Mesenchymal stem cell (in vitro differentiated cells and primary cell): ENCODE measurements at regions not wholly inside any gene's neighbourhood (a gene's known extent, or its start where the extent isn't known, plus 50 kb on each side); places are given as distances from the start of the nearest gene placed in this dataset.

Experiments
- DNase-seq: peaks from one replicate; pipeline ENCODE4 v3.0.0-alpha.2; 2013
- H2AFZ ChIP-seq: one replicate; pipeline ENCODE4 v1.6.1; 2013; ENCODE audit warnings: low read depth, mild to moderate bottlenecking, control low read depth, inconsistent platforms, low read length, moderate library complexity
- H2AK5ac ChIP-seq: 2 replicates; pipeline ENCODE4 v1.6.1; 2013; ENCODE audit warnings: low read length, moderate library complexity, mild to moderate bottlenecking, inconsistent platforms; ENCODE audit not compliant: severe bottlenecking
- H2BK120ac ChIP-seq: one replicate; pipeline ENCODE4 v1.6.1; 2013; ENCODE audit warnings: low read depth, mild to moderate bottlenecking, inconsistent platforms, low read length, moderate library complexity
- H2BK12ac ChIP-seq, 2 experiments: one replicate each; pipeline ENCODE4 v1.6.1; 2013; ENCODE audit warnings: inconsistent platforms in 2 of 2, low read length in 2 of 2, mild to moderate bottlenecking in 2 of 2, moderate library complexity in 2 of 2, control low read depth in 1 of 2
- H2BK15ac ChIP-seq: one replicate; pipeline ENCODE4 v1.6.1; 2013; ENCODE audit warnings: mild to moderate bottlenecking, low read depth, inconsistent platforms; ENCODE audit not compliant: poor library complexity, severe bottlenecking
- H2BK5ac ChIP-seq: 2 replicates; pipeline ENCODE4 v1.6.1; 2013; ENCODE audit warnings: low read depth, mild to moderate bottlenecking, low read length, control low read depth, inconsistent platforms; ENCODE audit not compliant: poor library complexity, severe bottlenecking
- H3K14ac ChIP-seq, 2 experiments: one replicate each; pipeline ENCODE4 v1.6.1; 2013; ENCODE audit warnings: inconsistent platforms in 2 of 2, low read length in 2 of 2, control low read depth in 1 of 2, mild to moderate bottlenecking in 1 of 2, moderate library complexity in 1 of 2
- H3K18ac ChIP-seq, 2 experiments: one replicate each; pipeline ENCODE4 v1.6.1; 2013; ENCODE audit warnings: inconsistent platforms in 2 of 2, low read length in 2 of 2, control low read depth in 1 of 2, low read depth in 1 of 2, mild to moderate bottlenecking in 1 of 2
- H3K23ac ChIP-seq, 2 experiments: one replicate each; pipeline ENCODE4 v1.6.1; 2013; ENCODE audit warnings: inconsistent platforms in 2 of 2, low read length in 2 of 2, mild to moderate bottlenecking in 2 of 2, moderate library complexity in 2 of 2, control low read depth in 1 of 2
- H3K27ac ChIP-seq: 2 replicates; pipeline ENCODE4 v1.5.1; 2013; ENCODE audit warnings: mild to moderate bottlenecking, moderate library complexity, low read length, control low read depth, inconsistent platforms; ENCODE audit not compliant: poor library complexity, severe bottlenecking
- H3K27me3 ChIP-seq, 2 experiments: 2 replicates each; pipeline versions ENCODE4 v1.6.1 to v1.7.0; 2013; ENCODE audit warnings: low read length in 2 of 2, mild to moderate bottlenecking in 2 of 2, moderate library complexity in 2 of 2, control low read depth in 1 of 2, inconsistent platforms in 1 of 2; ENCODE audit not compliant: control insufficient read depth in 1 of 2, insufficient read depth in 1 of 2
- H3K36me3 ChIP-seq, 2 experiments: 2 replicates each; pipeline versions ENCODE4 v1.6.1 to v1.7.0; 2013; ENCODE audit warnings: low read length in 2 of 2, control low read depth in 1 of 2, inconsistent platforms in 1 of 2, low read depth in 1 of 2, mild to moderate bottlenecking in 1 of 2; ENCODE audit not compliant: insufficient read depth in 2 of 2, control insufficient read depth in 1 of 2
- H3K4ac ChIP-seq, 2 experiments: one replicate each; pipeline ENCODE4 v1.6.1; 2013; ENCODE audit warnings: inconsistent platforms in 2 of 2, low read length in 2 of 2, mild to moderate bottlenecking in 2 of 2, moderate library complexity in 2 of 2, control low read depth in 1 of 2, low read depth in 1 of 2
- H3K4me1 ChIP-seq: 2 replicates; pipeline ENCODE4 v1.6.1; 2013; ENCODE audit warnings: low read depth, low read length, control low read depth; ENCODE audit not compliant: control insufficient read depth, insufficient read depth
- H3K4me2 ChIP-seq: 2 replicates; pipeline ENCODE4 v1.6.1; 2013; ENCODE audit warnings: low read length, mild to moderate bottlenecking, inconsistent platforms; ENCODE audit not compliant: poor library complexity, severe bottlenecking
- H3K4me3 ChIP-seq, 2 experiments: 2 replicates each; pipeline versions ENCODE4 v1.5.1 to v1.7.0; 2013; ENCODE audit warnings: low read length in 2 of 2, mild to moderate bottlenecking in 2 of 2, control low read depth in 1 of 2, low read depth in 1 of 2; ENCODE audit not compliant: insufficient read depth in 1 of 2
- H3K79me1 ChIP-seq: replicated peaks from 2 replicates; pipeline ENCODE4 v1.6.1; 2013; ENCODE audit warnings: mild to moderate bottlenecking, control low read depth, low read length, inconsistent platforms; ENCODE audit not compliant: poor library complexity, severe bottlenecking
- H3K9ac ChIP-seq: 2 replicates; pipeline ENCODE4 v1.7.0; 2013; ENCODE audit warnings: mild to moderate bottlenecking, low read length, moderate library complexity
- H3K9me3 ChIP-seq: 2 replicates; pipeline ENCODE4 v1.7.0; 2013; ENCODE audit warnings: mild to moderate bottlenecking, low read length; ENCODE audit not compliant: control insufficient read depth
- H4K8ac ChIP-seq: one replicate; pipeline ENCODE4 v1.6.1; 2013; ENCODE audit warnings: inconsistent platforms, mild to moderate bottlenecking, low read length, moderate library complexity
- H4K91ac ChIP-seq: one replicate; pipeline ENCODE4 v1.6.1; 2013; ENCODE audit warnings: mild to moderate bottlenecking, low read length, inconsistent platforms
- WGBS: methylation state at CpG from one replicate; pipeline ENCODE4 v1.1.7; 2013; ENCODE audit warnings: mixed read lengths; 5-methylcytosine and 5-hydroxymethylcytosine counted together

- Histone ChIP-seq H2AFZ (no peak overlapping the region), H3K4me3 (no peak overlapping the region), H2BK15ac (no peak overlapping the region), H4K91ac (no peak overlapping the region), H3K79me1 (no peaks in the 10 kb centered on the region), H3K14ac (no peak overlapping the region), H3K27ac (no peak overlapping the region), H3K9ac (no peak overlapping the region), H2AK5ac (no peak overlapping the region), H3K4me2 (no peak overlapping the region), H3K23ac (no peak overlapping the region), H4K8ac (no peak overlapping the region), H3K18ac (no peak overlapping the region), H2BK12ac (no peak overlapping the region), H2BK120ac (no peak overlapping the region), H3K9me3 (no peaks in the 10 kb centered on the region), H3K36me3 (no peaks in the 10 kb centered on the region), H3K4ac (no peak overlapping the region), H3K27me3 (no peaks in the 10 kb centered on the region), H3K4me1 (no peaks in the 10 kb centered on the region), H2BK5ac (no peak overlapping the region)
- no peak for DNase-seq
- 100% methylated on average over 2 of the region's 2 CpGs for WGBS
Observed at GRCh38 chr7:25572423-25572822, 344.1 kb upstream of the NPVF start.

DNA sequence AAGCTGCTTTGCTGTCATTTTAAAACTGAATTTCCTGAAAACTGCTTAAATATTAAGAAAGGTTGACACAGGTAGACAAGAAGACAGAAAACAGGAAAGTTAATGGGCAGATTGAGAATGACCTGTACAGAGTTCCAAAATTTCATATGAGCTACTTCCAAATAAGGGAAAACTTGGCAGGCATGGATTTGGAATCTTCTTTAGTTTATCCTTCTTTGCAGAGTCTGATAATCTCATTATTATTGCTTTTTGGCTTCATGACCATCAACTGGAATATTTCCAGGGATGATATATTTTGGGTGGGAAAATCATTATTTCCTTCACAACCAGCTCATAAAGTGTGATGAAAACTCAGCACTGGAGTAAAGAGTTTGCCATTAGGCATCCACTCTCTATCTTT is 346.5 kb upstream of the NPVF start:
- H3K9me3 ChIP-seq, result no peaks in the 10 kb centered on the region
- no peak overlapping the region for H3K4me2 ChIP-seq
- H3K18ac ChIP-seq, result no peak overlapping the region
- no peak overlapping the region for H4K91ac ChIP-seq
- no peak overlapping the region for H2BK15ac ChIP-seq
- H3K27me3 ChIP-seq, result peaks cover 3 to 5% of the 10 kb centered on the region in 2 experiments
- H2AFZ ChIP-seq, result no peak overlapping the region
- no peak overlapping the region for H3K4me3 ChIP-seq
- H3K4me1 ChIP-seq, result no peaks in the 10 kb centered on the region
- no peak overlapping the region for H3K9ac ChIP-seq
- H4K8ac ChIP-seq, result no peak overlapping the region
- DNase-seq, result no peak
- no peaks in the 10 kb centered on the region for H3K36me3 ChIP-seq
- no peak overlapping the region for H2BK5ac ChIP-seq
- no peak overlapping the region for H2BK120ac ChIP-seq
- no peak overlapping the region for H3K4ac ChIP-seq
- no peak overlapping the region for H2AK5ac ChIP-seq
- H3K27ac ChIP-seq, result no peak overlapping the region
- H2BK12ac ChIP-seq, result no peak overlapping the region
- H3K79me1 ChIP-seq, result no peaks in the 10 kb centered on the region
- H3K14ac ChIP-seq, result no peak overlapping the region
- H3K23ac ChIP-seq, result no peak overlapping the region

DNA sequence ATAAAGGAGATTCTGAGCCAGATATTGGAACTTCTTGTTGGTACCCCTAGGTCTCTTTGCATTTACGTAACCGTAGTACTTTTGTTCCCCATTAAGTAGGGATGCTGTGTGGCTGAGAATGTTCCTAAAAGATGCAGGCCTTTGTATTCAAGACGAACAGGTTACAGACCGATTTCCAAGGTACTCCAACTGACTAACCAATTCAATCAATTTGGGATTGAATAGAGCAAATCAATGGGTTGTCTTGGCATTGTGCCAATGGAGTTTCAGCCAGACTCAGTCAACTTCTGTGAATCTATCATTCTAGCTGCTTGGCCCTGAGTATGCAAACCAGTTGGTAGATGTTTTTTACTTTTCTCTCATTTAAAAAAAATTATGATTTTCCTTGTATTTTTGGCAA is 347.3 kb upstream of the NPVF start:
- Histone ChIP-seq H2BK5ac (no peak overlapping the region), H3K9ac (no peak overlapping the region), H2BK12ac (no peak overlapping the region), H4K8ac (no peak overlapping the region), H3K27me3 (peaks cover 5 to 7% of the 10 kb centered on the region in 2 experiments), H2AK5ac (no peak overlapping the region), H3K4me1 (no peaks in the 10 kb centered on the region), H3K27ac (no peak overlapping the region), H4K91ac (no peak overlapping the region), H3K4me3 (no peak overlapping the region), H3K14ac (no peak overlapping the region), H3K4me2 (no peak overlapping the region), H3K18ac (no peak overlapping the region), H2AFZ (no peak overlapping the region), H2BK15ac (no peak overlapping the region), H3K9me3 (no peaks in the 10 kb centered on the region), H3K79me1 (no peaks in the 10 kb centered on the region), H3K23ac (no peak overlapping the region), H3K4ac (no peak overlapping the region), H3K36me3 (no peaks in the 10 kb centered on the region), H2BK120ac (no peak overlapping the region)
- WGBS, result 94% methylated on average over 4 of the region's 4 CpGs
- DNase-seq, result no peak

- no peak for DNase-seq
- no peak overlapping the region for H3K14ac ChIP-seq
- H2AFZ ChIP-seq, result no peak overlapping the region
- H3K4ac ChIP-seq, result no peak overlapping the region
- H3K4me3 ChIP-seq, result no peak overlapping the region
- no peaks in the 10 kb centered on the region for H3K36me3 ChIP-seq
- H3K4me2 ChIP-seq, result no peak overlapping the region
- H4K91ac ChIP-seq, result no peak overlapping the region
- no peak overlapping the region for H2BK120ac ChIP-seq
- H2BK15ac ChIP-seq, result no peak overlapping the region
- H3K9ac ChIP-seq, result no peak overlapping the region
- H3K9me3 ChIP-seq, result no peaks in the 10 kb centered on the region
- H4K8ac ChIP-seq, result no peak overlapping the region
- no peak overlapping the region for H3K23ac ChIP-seq
- no peak overlapping the region for H2BK12ac ChIP-seq
- no peak overlapping the region for H3K18ac ChIP-seq
- H3K4me1 ChIP-seq, result no peaks in the 10 kb centered on the region
- 48% methylated on average over 3 of the region's 3 CpGs for WGBS
- no peak overlapping the region for H3K27ac ChIP-seq
- H3K79me1 ChIP-seq, result no peaks in the 10 kb centered on the region
- H2BK5ac ChIP-seq, result no peak overlapping the region
- H2AK5ac ChIP-seq, result no peak overlapping the region
- peaks cover 5 to 7% of the 10 kb centered on the region in 2 experiments for H3K27me3 ChIP-seq
Observed at GRCh38 chr7:25578991-25579777, 350.9 kb upstream of the NPVF start.
